Gastroesophageal sphincter (tissue), 3 donors: ENCODE measurements at regions not wholly inside any gene's neighbourhood (a gene's known extent, or its start where the extent isn't known, plus 50 kb on each side); places are given as distances from the start of the nearest gene placed in this dataset.
"Not testable (repeated sequence)": the region's sequence is repeated elsewhere in the genome, so short reads cannot be mapped to it uniquely, and the experiment has no call there.

ENCODE experiments used
- EP300 ChIP-seq: sonication (generic); formaldehyde crosslinking; IDR thresholded peaks from one replicate; pipeline ENCODE4 v1.6.1; 2017; ENCODE audit warnings: antibody characterized with exemption, mild to moderate bottlenecking
- POLR2A ChIP-seq, 2 donors: fragments of 450-650 bp; IDR thresholded peaks; one replicate each; pipeline ENCODE4 v1.6.1; 2017; ENCODE audit warnings: antibody characterized with exemption in 2 of 2, mild to moderate bottlenecking in 2 of 2, moderate library complexity in 1 of 2
- POLR2AphosphoS5 ChIP-seq: sonication (generic); formaldehyde crosslinking; IDR thresholded peaks from one replicate; pipeline ENCODE4 v1.6.1; 2017; ENCODE audit warnings: antibody characterized with exemption
- TF ChIP-seq, protein P1 (sequence below), 4 experiments: fragments of 200-600 bp in 2 of 4; fragments of 450-650 bp in 2 of 4; sonication (generic) in 1 of 4; IDR thresholded peaks; one replicate each; pipeline ENCODE4 v1.5.1; 2017 to 2019; ENCODE audit warnings: antibody characterized with exemption in 4 of 4, mild to moderate bottlenecking in 2 of 4, moderate library complexity in 2 of 4

DNA sequence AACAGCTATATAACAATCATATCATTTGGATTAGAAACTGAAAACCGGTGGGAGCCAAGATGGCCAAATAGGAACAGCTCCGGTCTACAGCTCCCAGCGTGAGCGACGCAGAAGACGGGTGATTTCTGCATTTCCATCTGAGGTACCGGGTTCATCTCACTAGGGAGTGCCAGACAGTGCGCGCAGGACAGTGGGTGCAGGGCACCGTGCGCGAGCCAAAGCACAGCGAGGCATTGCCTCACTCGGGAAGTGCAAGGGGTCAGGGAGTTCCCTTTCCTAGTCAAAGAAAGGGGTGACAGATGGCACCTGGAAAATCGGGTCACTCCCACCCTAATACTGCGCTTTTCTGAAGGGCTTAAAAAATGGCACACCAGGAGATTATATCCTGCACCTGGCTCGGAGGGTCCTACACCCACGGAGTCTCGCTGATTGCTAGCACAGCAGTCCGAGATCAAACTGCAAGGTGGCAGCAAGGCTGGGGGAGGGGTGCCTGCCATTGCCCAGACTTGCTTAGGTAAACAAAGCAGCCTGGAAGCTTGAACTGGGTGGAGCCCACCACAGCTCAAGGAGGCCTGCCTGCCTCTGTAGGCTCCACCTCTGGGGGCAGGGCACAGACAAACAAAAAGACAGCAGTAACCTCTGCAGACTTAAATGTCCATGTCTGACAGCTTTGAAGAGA, 1041.5 kb downstream of the SLC6A15 start:
- TF ChIP-seq, protein P1, sequence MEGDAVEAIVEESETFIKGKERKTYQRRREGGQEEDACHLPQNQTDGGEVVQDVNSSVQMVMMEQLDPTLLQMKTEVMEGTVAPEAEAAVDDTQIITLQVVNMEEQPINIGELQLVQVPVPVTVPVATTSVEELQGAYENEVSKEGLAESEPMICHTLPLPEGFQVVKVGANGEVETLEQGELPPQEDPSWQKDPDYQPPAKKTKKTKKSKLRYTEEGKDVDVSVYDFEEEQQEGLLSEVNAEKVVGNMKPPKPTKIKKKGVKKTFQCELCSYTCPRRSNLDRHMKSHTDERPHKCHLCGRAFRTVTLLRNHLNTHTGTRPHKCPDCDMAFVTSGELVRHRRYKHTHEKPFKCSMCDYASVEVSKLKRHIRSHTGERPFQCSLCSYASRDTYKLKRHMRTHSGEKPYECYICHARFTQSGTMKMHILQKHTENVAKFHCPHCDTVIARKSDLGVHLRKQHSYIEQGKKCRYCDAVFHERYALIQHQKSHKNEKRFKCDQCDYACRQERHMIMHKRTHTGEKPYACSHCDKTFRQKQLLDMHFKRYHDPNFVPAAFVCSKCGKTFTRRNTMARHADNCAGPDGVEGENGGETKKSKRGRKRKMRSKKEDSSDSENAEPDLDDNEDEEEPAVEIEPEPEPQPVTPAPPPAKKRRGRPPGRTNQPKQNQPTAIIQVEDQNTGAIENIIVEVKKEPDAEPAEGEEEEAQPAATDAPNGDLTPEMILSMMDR (IDR thresholded peaks at IDR 0.05): not testable (repeated sequence)
- TF ChIP-seq POLR2A (IDR thresholded peaks at IDR 0.05); POLR2AphosphoS5; EP300: not testable (repeated sequence)
